ENCODE measurements at regions not wholly inside any gene's neighbourhood (a gene's known extent, or its start where the extent isn't known, plus 50 kb on each side); places are given as distances from the start of the nearest gene placed in this dataset.

- ChIA-PET CTCF (ENCODE audit: low intra/inter-chr PET ratio) (no interaction called here), POLR2A (no interaction called here)
- FAIRE-seq: no peak
- TF ChIP-seq STAT5B (CRISPR knock-in tag; IDR thresholded peaks at IDR 0.05) (no peak), CREB1 (IDR thresholded peaks at IDR 0.05) (no peak), CREB1 (CRISPR knock-in tag; IDR thresholded peaks at IDR 0.05) (no peak)
- Histone ChIP-seq H3K4me1 (replicated peaks in 1 of 2; ENCODE audit: control insufficient read depth in 2 of 2, insufficient read depth in 2 of 2, low read length in 2 of 2) (no peaks in the 10 kb centered on the region), H3K9me3 (replicated peaks; ENCODE audit: control insufficient read depth, insufficient read depth, low read depth, low read length) (no peaks in the 10 kb centered on the region; the same call in none of the 2 replicates), H2AFZ (ENCODE audit: low read depth, low read length) (no peak overlapping the region), H3K79me2 (ENCODE audit: control insufficient read depth, insufficient read depth, low read length) (no peaks in the 10 kb centered on the region), H4K20me1 (replicated peaks; ENCODE audit: control insufficient read depth, insufficient read depth, low read length) (no peaks in the 10 kb centered on the region), H3K9ac (ENCODE audit: insufficient read depth in 1 of 2, low read depth in 2 of 2, low read length in 2 of 2) (no peak overlapping the region), H3K9me1 (ENCODE audit: control insufficient read depth, insufficient read depth, low read length) (no peaks in the 10 kb centered on the region), H3K27me3 (ENCODE audit: control insufficient read depth in 2 of 2, insufficient read depth in 2 of 2, low read length in 2 of 2) (no peaks in the 10 kb centered on the region), H3K4me2 (ENCODE audit: insufficient read depth, low read length) (no peak overlapping the region), H3K4me3 (no peak overlapping the region), H3K27ac (ENCODE audit: extremely low read depth, low read depth, low read length) (no peak overlapping the region), H3K36me3 (ENCODE audit: control insufficient read depth, insufficient read depth, low read length) (no peaks in the 10 kb centered on the region)
- BruUV-seq (replicated peaks): no TSS peak
- ATAC-seq: no peak
- intact Hi-C loops (cut with micrococcal nuclease) (no loop called here), in situ Hi-C loops (cut with MboI) (no loop called here)
- no peak for DNase-seq (ENCODE audit: extremely low read depth in 1 of 4, low spot score in 3 of 4)
Observed at GRCh38 chr6:121816906-121817540, 381.6 kb downstream of the GJA1 start.

GRCh38 chr6:121823437-121823851 lies 388.0 kb downstream of the GJA1 start:
- no peak overlapping the region for H3K4me2 ChIP-seq (ENCODE audit: insufficient read depth, low read length)
- 0% methylated on average over 1 of the region's 1 CpG for WGBS (ENCODE audit: insufficient coverage, low coverage, missing lambda C conversion rate)

More at GRCh38 chr6:121823437-121823851, 388.0 kb downstream of the GJA1 start:
- ChIA-PET CTCF (ENCODE audit: low intra/inter-chr PET ratio) (no interaction called here), POLR2A (no interaction called here)
- no peak overlapping the region for H3K9ac ChIP-seq (ENCODE audit: insufficient read depth in 1 of 2, low read depth in 2 of 2, low read length in 2 of 2)
- H3K79me2 ChIP-seq (ENCODE audit: control insufficient read depth, insufficient read depth, low read length): no peaks in the 10 kb centered on the region
- no peak overlapping the region for H3K27ac ChIP-seq (ENCODE audit: extremely low read depth, low read depth, low read length)
- H3K27me3 ChIP-seq (ENCODE audit: control insufficient read depth in 2 of 2, insufficient read depth in 2 of 2, low read length in 2 of 2): no peaks in the 10 kb centered on the region
- no peaks in the 10 kb centered on the region for H3K36me3 ChIP-seq (ENCODE audit: control insufficient read depth, insufficient read depth, low read length)
- no peak for TF ChIP-seq ZNF75A (CRISPR knock-in tag; IDR thresholded peaks at IDR 0.05)
- TF ChIP-seq ZHX1 (conservative IDR thresholded peaks at IDR 0.05; ENCODE audit: low read length): no peak
- intact Hi-C loops (cut with micrococcal nuclease) (no loop called here), in situ Hi-C loops (cut with MboI) (no loop called here)
- FAIRE-seq (no peak), ATAC-seq (no peak), DNase-seq (ENCODE audit: extremely low read depth in 1 of 4, low spot score in 3 of 4) (no peak)
- no peaks in the 10 kb centered on the region for H4K20me1 ChIP-seq (replicated peaks; ENCODE audit: control insufficient read depth, insufficient read depth, low read length)
- no peaks in the 10 kb centered on the region; the same call in 1 of the 2 replicates for H3K9me3 ChIP-seq (replicated peaks; ENCODE audit: control insufficient read depth, insufficient read depth, low read depth, low read length)
- H3K9me1 ChIP-seq (ENCODE audit: control insufficient read depth, insufficient read depth, low read length): no peaks in the 10 kb centered on the region
- H3K4me3 ChIP-seq: no peak overlapping the region
- BruUV-seq (replicated peaks): no TSS peak
- H3K4me1 ChIP-seq (replicated peaks in 1 of 2; ENCODE audit: control insufficient read depth in 2 of 2, insufficient read depth in 2 of 2, low read length in 2 of 2): no peaks in the 10 kb centered on the region
- no peak overlapping the region for H2AFZ ChIP-seq (ENCODE audit: low read depth, low read length)

Data from K562 (cell line).